Osteoblast (primary cell): ENCODE measurements at regions not wholly inside any gene's neighbourhood (a gene's known extent, or its start where the extent isn't known, plus 50 kb on each side); places are given as distances from the start of the nearest gene placed in this dataset.

ENCODE experiments used
- DNase-seq: peaks from one replicate; pipeline ENCODE4 v3.0.0; 2011; ENCODE audit warnings: low spot score, mixed read lengths; ENCODE audit not compliant: insufficient read length; ENCODE audit errors: missing footprints
- H2AFZ ChIP-seq: 2 replicates; pipeline ENCODE4 v1.6.0; 2011; ENCODE audit warnings: mild to moderate bottlenecking, low read length
- H3K27ac ChIP-seq: 2 replicates; pipeline ENCODE4 v1.5.1; 2011; ENCODE audit warnings: mild to moderate bottlenecking, low read depth, low read length, moderate library complexity
- H3K27me3 ChIP-seq: 2 replicates; pipeline ENCODE4 v1.6.0; 2012; ENCODE audit warnings: mild to moderate bottlenecking, control low read depth, inconsistent platforms, low read length, moderate library complexity; ENCODE audit not compliant: insufficient read depth
- H3K36me3 ChIP-seq: 2 replicates; pipeline ENCODE4 v1.5.1; 2011; ENCODE audit warnings: mild to moderate bottlenecking, low read length, control low read depth, moderate library complexity; ENCODE audit not compliant: insufficient read depth
- H3K4me1 ChIP-seq: 2 replicates; pipeline ENCODE4 v1.5.1; 2011; ENCODE audit warnings: mild to moderate bottlenecking, low read length, control low read depth, moderate library complexity; ENCODE audit not compliant: insufficient read depth
- H3K4me2 ChIP-seq: 2 replicates; pipeline ENCODE4 v1.6.0; 2011; ENCODE audit warnings: mild to moderate bottlenecking, low read length; ENCODE audit not compliant: insufficient read depth
- H3K4me3 ChIP-seq: fragments of 200-600 bp; sonication (generic); 3 replicates; pipeline ENCODE4 v1.5.1; 2012; ENCODE audit warnings: mild to moderate bottlenecking, low read length, inconsistent platforms; ENCODE audit not compliant: insufficient read depth
- H3K79me2 ChIP-seq: 2 replicates; pipeline ENCODE4 v1.6.0; 2012; ENCODE audit warnings: mild to moderate bottlenecking, low read length, control low read depth, inconsistent platforms; ENCODE audit not compliant: insufficient read depth
- H3K9me3 ChIP-seq: 2 replicates; pipeline ENCODE4 v1.5.1; 2011; ENCODE audit warnings: low read depth, low read length, control low read depth
- H4K20me1 ChIP-seq: 2 replicates; pipeline ENCODE4 v1.6.0; 2012; ENCODE audit warnings: mild to moderate bottlenecking, low read length, control low read depth; ENCODE audit not compliant: insufficient read depth
- TF ChIP-seq, protein P1 (sequence below): IDR thresholded peaks from 2 replicates; pipeline ENCODE4 v1.5.1; 2011; ENCODE audit warnings: mild to moderate bottlenecking, low read depth, low read length, moderate library complexity; ENCODE audit errors: extremely low read depth

DNA sequence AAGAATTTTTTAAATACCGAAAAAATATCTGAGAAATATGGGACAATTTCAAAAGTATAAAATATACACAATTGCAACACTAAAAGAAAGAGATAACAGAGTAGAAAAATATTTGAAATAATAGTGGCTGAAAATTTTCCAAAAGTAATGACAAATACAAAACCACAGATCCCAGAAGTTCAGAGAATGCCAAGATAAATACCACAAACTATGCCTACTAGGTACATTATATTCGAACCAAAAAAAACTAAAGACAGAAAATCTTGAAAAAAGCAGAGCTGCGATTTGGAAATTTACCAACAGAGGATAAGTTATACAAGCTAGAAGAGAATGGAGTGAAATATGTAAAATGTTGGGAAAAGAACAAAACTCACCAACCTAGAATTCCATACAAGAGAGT lies 191.3 kb upstream of the ELAC2 start:
- no peak overlapping the region for H3K4me3 ChIP-seq
- H3K4me2 ChIP-seq: no peak overlapping the region
- TF ChIP-seq, protein P1, sequence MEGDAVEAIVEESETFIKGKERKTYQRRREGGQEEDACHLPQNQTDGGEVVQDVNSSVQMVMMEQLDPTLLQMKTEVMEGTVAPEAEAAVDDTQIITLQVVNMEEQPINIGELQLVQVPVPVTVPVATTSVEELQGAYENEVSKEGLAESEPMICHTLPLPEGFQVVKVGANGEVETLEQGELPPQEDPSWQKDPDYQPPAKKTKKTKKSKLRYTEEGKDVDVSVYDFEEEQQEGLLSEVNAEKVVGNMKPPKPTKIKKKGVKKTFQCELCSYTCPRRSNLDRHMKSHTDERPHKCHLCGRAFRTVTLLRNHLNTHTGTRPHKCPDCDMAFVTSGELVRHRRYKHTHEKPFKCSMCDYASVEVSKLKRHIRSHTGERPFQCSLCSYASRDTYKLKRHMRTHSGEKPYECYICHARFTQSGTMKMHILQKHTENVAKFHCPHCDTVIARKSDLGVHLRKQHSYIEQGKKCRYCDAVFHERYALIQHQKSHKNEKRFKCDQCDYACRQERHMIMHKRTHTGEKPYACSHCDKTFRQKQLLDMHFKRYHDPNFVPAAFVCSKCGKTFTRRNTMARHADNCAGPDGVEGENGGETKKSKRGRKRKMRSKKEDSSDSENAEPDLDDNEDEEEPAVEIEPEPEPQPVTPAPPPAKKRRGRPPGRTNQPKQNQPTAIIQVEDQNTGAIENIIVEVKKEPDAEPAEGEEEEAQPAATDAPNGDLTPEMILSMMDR: no peak
- no peak overlapping the region for H3K27ac ChIP-seq
- H3K9me3 ChIP-seq: no peaks in the 10 kb centered on the region
- no peak for DNase-seq
- H3K36me3 ChIP-seq: no peaks in the 10 kb centered on the region
- H3K27me3 ChIP-seq: peaks cover 18% of the 10 kb centered on the region
- H2AFZ ChIP-seq: no peak overlapping the region
- no peaks in the 10 kb centered on the region for H4K20me1 ChIP-seq
- no peaks in the 10 kb centered on the region for H3K79me2 ChIP-seq
- H3K4me1 ChIP-seq: peaks cover 3% of the 10 kb centered on the region

DNA sequence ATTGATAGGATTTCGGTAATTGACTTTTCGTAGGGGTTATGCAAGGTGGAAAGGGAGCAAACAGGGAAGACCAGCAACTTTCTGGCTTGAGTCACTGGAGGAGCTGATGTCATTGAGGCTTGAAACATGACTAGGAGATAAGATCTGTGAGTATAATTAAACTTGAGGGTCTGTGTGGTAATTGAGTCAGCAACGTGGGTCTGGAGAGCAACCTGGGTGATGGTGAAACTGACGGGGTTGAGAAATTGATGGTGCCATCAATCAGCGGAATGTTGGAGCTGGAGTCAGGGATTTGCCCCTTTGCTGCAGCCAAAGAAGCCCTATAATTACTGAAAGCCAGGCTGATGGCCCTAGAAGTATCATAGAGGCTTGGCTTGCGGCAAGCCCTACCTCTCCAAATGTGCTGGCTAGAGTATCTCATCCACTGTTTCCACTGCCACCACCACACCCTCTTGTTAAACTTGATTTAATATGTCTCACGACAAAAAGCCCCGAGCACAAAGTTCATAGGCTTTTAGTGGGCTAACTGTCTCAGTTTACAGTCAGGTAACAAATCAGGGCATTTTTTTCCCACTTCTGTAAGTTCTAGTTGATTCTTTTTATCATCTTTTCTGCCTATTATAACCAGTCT lies 186.9 kb upstream of the ELAC2 start:
- TF ChIP-seq, protein P1: no peak
- H3K4me3 ChIP-seq: no peak overlapping the region
- peaks cover 15% of the 10 kb centered on the region for H3K27me3 ChIP-seq
- no peak overlapping the region for H2AFZ ChIP-seq
- H3K4me2 ChIP-seq: no peak overlapping the region
- no peaks in the 10 kb centered on the region for H3K36me3 ChIP-seq
- DNase-seq: no peak
- no peak overlapping the region for H3K27ac ChIP-seq
- H3K9me3 ChIP-seq: no peaks in the 10 kb centered on the region
- H3K4me1 ChIP-seq: peaks cover 3% of the 10 kb centered on the region
- H3K79me2 ChIP-seq: no peaks in the 10 kb centered on the region
- H4K20me1 ChIP-seq: no peaks in the 10 kb centered on the region

DNA sequence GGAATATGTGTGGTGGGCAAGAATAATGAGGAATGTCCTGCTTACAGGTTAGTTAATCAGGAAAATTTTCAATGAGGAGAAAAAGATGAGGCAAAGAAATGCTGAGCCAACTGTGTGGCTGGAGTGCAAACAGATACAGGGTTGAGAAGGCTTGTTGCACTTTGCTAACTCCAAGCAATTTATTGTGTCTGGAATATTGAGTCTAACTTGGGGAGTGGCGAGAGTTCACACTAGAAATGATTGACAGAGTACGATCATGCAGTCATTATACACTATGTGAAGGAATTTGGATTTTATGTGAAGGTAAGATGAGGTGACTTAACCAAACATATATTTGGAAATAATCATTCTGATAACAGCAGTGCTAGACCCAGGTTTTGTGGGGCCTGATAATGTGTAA lies 185.0 kb upstream of the ELAC2 start:
- Histone ChIP-seq H3K79me2 (no peaks in the 10 kb centered on the region), H3K36me3 (no peaks in the 10 kb centered on the region), H3K27ac (no peak overlapping the region), H3K4me3 (no peak overlapping the region), H3K27me3 (peaks cover 15% of the 10 kb centered on the region), H3K9me3 (no peaks in the 10 kb centered on the region), H3K4me2 (no peak overlapping the region), H3K4me1 (no peaks in the 10 kb centered on the region), H2AFZ (no peak overlapping the region), H4K20me1 (no peaks in the 10 kb centered on the region)
- TF ChIP-seq, protein P1: no peak
- no peak for DNase-seq

DNA sequence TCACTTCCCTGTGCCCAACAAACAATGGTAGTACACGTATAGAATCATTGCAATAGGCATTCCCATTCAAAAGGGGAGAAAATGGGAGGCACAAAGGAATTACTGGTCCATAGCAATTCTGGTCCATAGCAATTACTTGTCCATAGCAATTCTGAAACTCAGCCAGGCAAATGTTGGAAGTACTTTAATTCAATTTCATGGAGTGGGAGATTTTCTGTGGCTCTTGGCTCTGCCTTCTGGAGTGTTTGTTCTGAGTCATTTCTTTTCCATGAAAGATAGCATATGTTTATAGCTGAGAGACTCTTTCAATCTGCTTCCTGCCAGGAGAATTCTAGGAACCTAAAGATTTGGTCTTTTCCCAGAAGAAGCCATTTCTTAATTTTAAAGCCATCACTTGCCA lies 182.8 kb upstream of the ELAC2 start:
- Histone ChIP-seq H4K20me1 (no peaks in the 10 kb centered on the region), H3K4me2 (no peak overlapping the region), H3K4me1 (no peaks in the 10 kb centered on the region), H3K4me3 (no peak overlapping the region), H2AFZ (no peak overlapping the region), H3K27me3 (peaks cover 7% of the 10 kb centered on the region), H3K79me2 (no peaks in the 10 kb centered on the region), H3K9me3 (no peaks in the 10 kb centered on the region), H3K36me3 (no peaks in the 10 kb centered on the region), H3K27ac (no peak overlapping the region)
- TF ChIP-seq, protein P1: no peak
- no peak for DNase-seq
